ENCODE measurements at regions not wholly inside any gene's neighbourhood (a gene's known extent, or its start where the extent isn't known, plus 50 kb on each side); places are given as distances from the start of the nearest gene placed in this dataset.
"Not testable (repeated sequence)": the region's sequence is repeated elsewhere in the genome, so short reads cannot be mapped to it uniquely, and the experiment has no call there.

DNA sequence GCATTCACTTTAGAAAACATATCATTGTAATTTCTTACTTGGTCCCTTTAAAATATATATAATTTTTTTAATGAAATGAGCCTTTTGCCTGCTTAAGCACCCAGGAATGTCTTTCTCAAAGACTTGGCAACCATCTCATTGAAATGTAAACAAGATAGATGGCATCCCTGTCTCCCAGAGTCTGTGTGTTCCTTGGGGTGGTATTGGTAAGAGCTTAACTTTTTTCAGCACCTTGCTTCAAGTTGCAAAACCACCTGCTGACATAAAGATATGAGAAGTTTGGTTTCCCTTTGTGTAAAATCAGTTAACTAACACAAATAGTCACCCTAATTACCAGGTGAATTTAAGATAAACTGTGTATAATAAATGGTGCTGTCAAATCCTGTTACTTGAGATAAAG, 266.9 kb downstream of the DSC3 start:
- Histone ChIP-seq H3K27ac (no peak overlapping the region), H3K27me3 (no peaks in the 10 kb centered on the region), H3K36me3 (no peaks in the 10 kb centered on the region), H3K4me3 (no peak overlapping the region), H3K9me3 (no peaks in the 10 kb centered on the region), H3K4me1 (no peaks in the 10 kb centered on the region)
- intact Hi-C loops (cut with DNase I) = no loop called here
- DNase-seq = no peak
- TF ChIP-seq CTCF (IDR thresholded peaks at IDR 0.05) (no peak), POLR2A (IDR thresholded peaks at IDR 0.05) (no peak)
- no peak for ATAC-seq

DNA sequence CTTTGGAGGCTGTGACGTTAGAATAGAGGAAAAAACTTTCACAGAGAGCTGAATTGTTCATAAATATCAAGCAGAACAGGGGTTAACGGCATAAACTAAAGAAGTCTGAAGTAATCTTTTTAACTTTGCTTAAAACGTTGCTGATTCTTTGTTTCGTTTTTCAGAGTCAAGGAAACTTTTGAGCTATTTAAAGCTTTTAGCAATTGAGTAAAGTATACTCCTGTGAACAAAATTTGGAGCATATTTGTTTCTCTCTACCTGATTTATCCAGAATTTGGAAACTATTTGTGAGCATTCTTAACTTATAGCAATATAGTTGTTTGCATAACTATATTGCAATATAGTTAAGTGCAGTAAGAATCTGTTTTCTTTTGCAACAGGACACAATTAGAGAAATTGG, 270.4 kb downstream of the DSC3 start:
- H3K27me3 ChIP-seq; H3K36me3 ChIP-seq; intact Hi-C loops (cut with DNase I); H3K4me1 ChIP-seq; H3K4me3 ChIP-seq; ATAC-seq; DNase-seq; H3K9me3 ChIP-seq; H3K27ac ChIP-seq: not testable (repeated sequence)
- WGBS (ENCODE audit: insufficient coverage, low coverage, low lambda C conversion rate, missing lambda C conversion rate) = 43% methylated on average over 4 of the region's 4 CpGs

- intact Hi-C loops (cut with DNase I) = no loop called here
- Histone ChIP-seq H3K36me3 (no peaks in the 10 kb centered on the region), H3K9me3 (no peaks in the 10 kb centered on the region), H3K4me1 (no peaks in the 10 kb centered on the region), H3K27me3 (no peaks in the 10 kb centered on the region), H3K27ac (no peak overlapping the region), H3K4me3 (no peak overlapping the region)
- ATAC-seq = no peak
- 4% methylated on average over 1 of the region's 1 CpG for WGBS (ENCODE audit: insufficient coverage, low coverage, low lambda C conversion rate, missing lambda C conversion rate)
- DNase-seq = no peak
- no peak for TF ChIP-seq CTCF (IDR thresholded peaks at IDR 0.05)
- no peak for TF ChIP-seq POLR2A (IDR thresholded peaks at IDR 0.05)
Measured at GRCh38 chr18:30766053-30766452, 276.5 kb downstream of the DSC3 start.

DNA sequence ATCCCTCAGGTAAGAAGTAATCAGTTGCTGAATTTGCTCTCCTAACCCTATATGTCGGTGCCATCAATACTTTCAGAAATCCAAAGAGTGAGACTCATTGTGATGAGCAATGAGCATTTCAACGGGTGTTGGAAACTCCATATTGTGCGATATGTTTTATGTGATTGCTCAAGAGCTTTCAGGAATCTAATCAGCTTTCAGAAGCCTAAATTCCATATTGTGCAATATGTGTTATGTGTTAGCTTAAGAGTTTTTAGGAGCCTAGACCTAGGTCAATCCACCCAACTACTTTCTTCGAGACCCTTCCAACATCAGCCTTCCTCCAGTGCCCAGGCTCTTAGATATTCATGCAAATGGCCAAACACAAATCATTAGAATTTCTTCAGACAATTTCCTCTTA, 277.3 kb downstream of the DSC3 start:
- Histone ChIP-seq H3K9me3 (no peaks in the 10 kb centered on the region), H3K4me3 (no peak overlapping the region), H3K27me3 (no peaks in the 10 kb centered on the region), H3K4me1 (no peaks in the 10 kb centered on the region), H3K36me3 (no peaks in the 10 kb centered on the region), H3K27ac (no peak overlapping the region)
- 48% methylated on average over 3 of the region's 4 CpGs for WGBS (ENCODE audit: insufficient coverage, low coverage, low lambda C conversion rate, missing lambda C conversion rate)
- intact Hi-C loops (cut with DNase I) = no loop called here
- DNase-seq (no peak), ATAC-seq (no peak)
- TF ChIP-seq CTCF (IDR thresholded peaks at IDR 0.05) (no peak), POLR2A (IDR thresholded peaks at IDR 0.05) (no peak)

- no peak for ATAC-seq
- Histone ChIP-seq H3K27ac (no peak overlapping the region), H3K9me3 (no peaks in the 10 kb centered on the region), H3K27me3 (no peaks in the 10 kb centered on the region), H3K4me1 (no peaks in the 10 kb centered on the region), H3K36me3 (no peaks in the 10 kb centered on the region), H3K4me3 (no peak overlapping the region)
- DNase-seq = no peak
- 17% methylated on average over 3 of the region's 3 CpGs for WGBS (ENCODE audit: insufficient coverage, low coverage, low lambda C conversion rate, missing lambda C conversion rate)
- intact Hi-C loops (cut with DNase I) = no loop called here
- TF ChIP-seq CTCF (IDR thresholded peaks at IDR 0.05) (no peak), POLR2A (IDR thresholded peaks at IDR 0.05) (no peak)
Measured at GRCh38 chr18:30763902-30764350, 278.6 kb downstream of the DSC3 start.
